Keratinocyte (primary cell): ENCODE measurements at regions not wholly inside any gene's neighbourhood (a gene's known extent, or its start where the extent isn't known, plus 50 kb on each side); places are given as distances from the start of the nearest gene placed in this dataset.

Experiments used
- EZH2 ChIP-seq: IDR thresholded peaks from one replicate; pipeline ENCODE4 v1.6.1; 2012; ENCODE audit warnings: inconsistent platforms, mild to moderate bottlenecking, low read length, moderate library complexity
- TF ChIP-seq, protein P1 (sequence below), 3 experiments: IDR thresholded peaks in 1 of 3; conservative IDR thresholded peaks in 1 of 3; optimal IDR thresholded peaks in 1 of 3; 2 replicates in 2 of 3; 3 replicates in 1 of 3; pipeline versions ENCODE3 to v1.5.1; 2011; ENCODE audit warnings: low read length in 3 of 3, mild to moderate bottlenecking in 3 of 3, moderate library complexity in 2 of 3, control low read depth in 1 of 3, inconsistent platforms in 1 of 3; ENCODE audit not compliant: insufficient read depth in 2 of 3; ENCODE audit errors: extremely low read depth in 1 of 3

DNA sequence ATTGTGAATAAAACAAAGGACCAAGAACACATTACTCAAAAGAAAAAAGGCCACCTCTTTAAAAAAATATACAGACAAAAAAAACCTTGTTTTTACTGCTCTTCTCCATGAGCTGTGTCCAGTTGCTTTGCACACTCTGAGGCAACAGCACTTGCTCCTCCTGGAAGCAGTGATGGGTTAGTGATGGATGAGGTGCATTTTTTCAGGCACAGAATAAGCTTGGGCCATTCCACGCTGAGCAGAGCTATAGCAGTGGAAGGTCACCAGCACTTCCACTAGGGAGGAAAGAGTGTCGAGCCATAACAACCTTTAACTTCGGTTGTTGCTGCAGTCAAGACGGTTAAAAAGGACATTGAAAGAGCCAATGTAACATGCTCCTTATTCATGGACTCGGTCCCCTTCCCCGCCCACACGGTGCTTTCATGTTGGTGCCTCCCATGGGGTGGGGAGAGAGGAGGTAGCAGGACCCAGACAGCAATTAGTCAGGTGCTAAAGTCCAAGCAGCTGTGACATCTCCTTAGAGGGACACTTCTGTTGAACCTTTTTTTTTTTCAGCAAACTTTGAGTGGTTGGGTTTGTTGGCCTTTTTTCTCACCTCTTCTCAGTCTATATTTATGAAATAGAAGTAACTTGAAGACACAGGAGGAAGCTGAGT lies 136.5 kb upstream of the ADARB2 start:
- TF ChIP-seq, protein P1, sequence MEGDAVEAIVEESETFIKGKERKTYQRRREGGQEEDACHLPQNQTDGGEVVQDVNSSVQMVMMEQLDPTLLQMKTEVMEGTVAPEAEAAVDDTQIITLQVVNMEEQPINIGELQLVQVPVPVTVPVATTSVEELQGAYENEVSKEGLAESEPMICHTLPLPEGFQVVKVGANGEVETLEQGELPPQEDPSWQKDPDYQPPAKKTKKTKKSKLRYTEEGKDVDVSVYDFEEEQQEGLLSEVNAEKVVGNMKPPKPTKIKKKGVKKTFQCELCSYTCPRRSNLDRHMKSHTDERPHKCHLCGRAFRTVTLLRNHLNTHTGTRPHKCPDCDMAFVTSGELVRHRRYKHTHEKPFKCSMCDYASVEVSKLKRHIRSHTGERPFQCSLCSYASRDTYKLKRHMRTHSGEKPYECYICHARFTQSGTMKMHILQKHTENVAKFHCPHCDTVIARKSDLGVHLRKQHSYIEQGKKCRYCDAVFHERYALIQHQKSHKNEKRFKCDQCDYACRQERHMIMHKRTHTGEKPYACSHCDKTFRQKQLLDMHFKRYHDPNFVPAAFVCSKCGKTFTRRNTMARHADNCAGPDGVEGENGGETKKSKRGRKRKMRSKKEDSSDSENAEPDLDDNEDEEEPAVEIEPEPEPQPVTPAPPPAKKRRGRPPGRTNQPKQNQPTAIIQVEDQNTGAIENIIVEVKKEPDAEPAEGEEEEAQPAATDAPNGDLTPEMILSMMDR (optimal IDR thresholded peaks at IDR 0.05 in 1 of 3, IDR thresholded peaks at IDR 0.05 in 1 of 3, conservative IDR thresholded peaks at IDR 0.05 in 1 of 3; ENCODE audit: extremely low read depth in 1 of 3, insufficient read depth in 2 of 3, low read length in 3 of 3) = no peak
- TF ChIP-seq EZH2 = no peak
